Neural cell (in vitro differentiated cells): ENCODE measurements at regions not wholly inside any gene's neighbourhood (a gene's known extent, or its start where the extent isn't known, plus 50 kb on each side); places are given as distances from the start of the nearest gene placed in this dataset.

Experiments
- H2AFZ ChIP-seq: fragments of 200-600, 300-800 bp; sonication (generic), shearing (Covaris generic); 2 replicates; pipeline ENCODE4 v1.6.0; 2014; ENCODE audit warnings: low read depth, mild to moderate bottlenecking, antibody characterized with exemption, low read length, moderate library complexity
- H3F3A ChIP-seq: fragments of 200-600 bp; shearing (Covaris generic); 2 replicates; pipeline ENCODE4 v1.6.1; 2016; ENCODE audit warnings: mild to moderate bottlenecking, moderate library complexity, mixed read lengths, antibody characterized with exemption, low read length; ENCODE audit not compliant: insufficient read depth, poor library complexity, severe bottlenecking
- H3K27ac ChIP-seq: fragments of 200-600, 300-800 bp; sonication (generic), shearing (Covaris generic); 2 replicates; pipeline ENCODE4 v1.5.1; 2014; ENCODE audit warnings: mild to moderate bottlenecking, low read length, moderate library complexity
- H3K27me3 ChIP-seq: fragments of 300-800, 200-600 bp; sonication (generic), shearing (Covaris generic); 2 replicates; pipeline ENCODE4 v1.6.0; 2014; ENCODE audit warnings: mild to moderate bottlenecking, low read depth, low read length, moderate library complexity; ENCODE audit not compliant: insufficient read depth
- H3K36me3 ChIP-seq: fragments of 300-800, 200-600 bp; sonication (generic), shearing (Covaris generic); 2 replicates; pipeline ENCODE4 v1.5.1; 2014; ENCODE audit warnings: mild to moderate bottlenecking, antibody characterized with exemption, low read length, moderate library complexity; ENCODE audit not compliant: insufficient read depth
- H3K4me2 ChIP-seq: fragments of 300-800, 200-600 bp; sonication (generic), shearing (Covaris generic); 2 replicates; pipeline ENCODE4 v1.6.0; 2014; ENCODE audit warnings: mild to moderate bottlenecking, low read length
- H3K4me3 ChIP-seq: fragments of 300-800, 200-600 bp; sonication (generic), shearing (Covaris generic); 2 replicates; pipeline ENCODE4 v1.5.1; 2014; ENCODE audit warnings: mild to moderate bottlenecking, low read length, moderate library complexity
- H3K79me2 ChIP-seq: fragments of 200-600 bp; shearing (Covaris generic); replicated peaks from 2 replicates; pipeline ENCODE4 v1.6.0; 2014; ENCODE audit warnings: mild to moderate bottlenecking, low read length, moderate library complexity; ENCODE audit not compliant: insufficient read depth
- H3K9ac ChIP-seq: fragments of 300-800, 200-600 bp; sonication (generic), shearing (Covaris generic); 2 replicates; pipeline ENCODE4 v1.6.1; 2016; ENCODE audit warnings: mild to moderate bottlenecking, low read length, mixed read lengths
- H3K9me2 ChIP-seq: fragments of 200-600 bp; shearing (Covaris generic); 2 replicates; pipeline ENCODE4 v1.6.1; 2016; ENCODE audit warnings: mild to moderate bottlenecking, low read length, mixed read lengths; ENCODE audit not compliant: insufficient read depth
- H3K9me3 ChIP-seq: fragments of 200-600, 300-800 bp; sonication (generic), shearing (Covaris generic); 2 replicates; pipeline ENCODE4 v1.6.1; 2016; ENCODE audit warnings: mild to moderate bottlenecking, mixed run types, low read length, moderate library complexity, mixed read lengths
- H4K20me1 ChIP-seq: fragments of 200-600 bp; shearing (Covaris generic); 2 replicates; pipeline ENCODE4 v1.6.1; 2016; ENCODE audit warnings: mild to moderate bottlenecking, mixed run types; ENCODE audit not compliant: insufficient read depth
- EP300 ChIP-seq: fragments of 450-650 bp; conservative IDR thresholded peaks from 2 replicates; pipeline ENCODE4 v1.6.1; 2014; ENCODE audit warnings: antibody characterized with exemption, mild to moderate bottlenecking, moderate library complexity; ENCODE audit not compliant: poor library complexity, severe bottlenecking
- EZH2 ChIP-seq: fragments of 200-600, 300-800 bp; shearing (Covaris generic), sonication (generic); IDR thresholded peaks from 2 replicates; pipeline ENCODE4 v1.6.1; 2014; ENCODE audit warnings: antibody characterized with exemption, low read length, borderline replicate concordance, mild to moderate bottlenecking; ENCODE audit not compliant: insufficient read depth, poor library complexity, severe bottlenecking
- MXI1 ChIP-seq: fragments of 450-650 bp; conservative IDR thresholded peaks from 2 replicates; pipeline ENCODE4 v1.6.1; 2014; ENCODE audit warnings: antibody characterized with exemption, mild to moderate bottlenecking; ENCODE audit not compliant: poor library complexity, severe bottlenecking
- POLR2AphosphoS5 ChIP-seq: IDR thresholded peaks from 2 replicates; pipeline ENCODE4 v1.6.1; 2012
- RAD21 ChIP-seq: fragments of 450-650 bp; conservative IDR thresholded peaks from 2 replicates; pipeline ENCODE4 v1.6.1; 2014; ENCODE audit warnings: antibody characterized with exemption, mild to moderate bottlenecking, moderate library complexity
- SMC3 ChIP-seq: fragments of 450-650 bp; conservative IDR thresholded peaks from 2 replicates; pipeline ENCODE4 v1.6.1; 2014; ENCODE audit warnings: antibody characterized with exemption, mild to moderate bottlenecking, moderate library complexity; ENCODE audit not compliant: poor library complexity
- TAF1 ChIP-seq: IDR thresholded peaks from 2 replicates; pipeline ENCODE4 v1.6.1; 2012; ENCODE audit warnings: low read depth
- TF ChIP-seq, protein P1 (sequence below): IDR thresholded peaks from 2 replicates; pipeline ENCODE4 v1.6.1; 2012; ENCODE audit warnings: borderline replicate concordance
- TF ChIP-seq, protein P2 (sequence below): fragments of 450-650 bp; IDR thresholded peaks from 2 replicates; pipeline ENCODE4 v1.5.1; 2014; ENCODE audit warnings: antibody characterized with exemption, mild to moderate bottlenecking, moderate library complexity; ENCODE audit not compliant: poor library complexity, severe bottlenecking

DNA sequence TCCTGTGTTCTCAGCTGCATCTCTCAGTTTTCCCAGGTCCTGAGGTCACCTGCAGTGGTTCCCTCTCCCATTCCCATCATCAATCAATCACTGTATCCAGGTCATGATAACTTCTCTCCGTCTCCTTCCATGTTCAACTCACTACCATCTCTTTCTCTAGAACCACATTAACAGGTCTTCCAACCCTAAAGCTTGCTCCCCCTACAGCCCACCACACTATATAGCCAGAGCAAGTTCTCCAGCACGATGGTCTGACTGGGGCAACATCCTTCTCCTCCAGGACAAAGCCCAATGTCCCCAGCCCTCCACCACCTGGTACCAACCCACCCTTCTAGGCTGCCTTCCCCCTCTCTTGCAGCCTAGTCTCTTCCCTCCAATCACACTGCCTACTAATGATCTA is 241.6 kb downstream of the CDK5RAP2 start:
- H3K27ac ChIP-seq = no peak overlapping the region
- no peaks in the 10 kb centered on the region for H3K9me3 ChIP-seq
- no peak for TF ChIP-seq MXI1
- H3K79me2 ChIP-seq = no peaks in the 10 kb centered on the region
- no peaks in the 10 kb centered on the region for H3K36me3 ChIP-seq
- H2AFZ ChIP-seq = no peak overlapping the region
- H3K4me2 ChIP-seq = no peak overlapping the region
- H3K9ac ChIP-seq = no peak overlapping the region
- no peaks in the 10 kb centered on the region for H3K9me2 ChIP-seq
- no peaks in the 10 kb centered on the region for H4K20me1 ChIP-seq
- no peaks in the 10 kb centered on the region for H3K27me3 ChIP-seq
- no peak overlapping the region for H3K4me3 ChIP-seq
- no peaks in the 10 kb centered on the region for H3F3A ChIP-seq

DNA sequence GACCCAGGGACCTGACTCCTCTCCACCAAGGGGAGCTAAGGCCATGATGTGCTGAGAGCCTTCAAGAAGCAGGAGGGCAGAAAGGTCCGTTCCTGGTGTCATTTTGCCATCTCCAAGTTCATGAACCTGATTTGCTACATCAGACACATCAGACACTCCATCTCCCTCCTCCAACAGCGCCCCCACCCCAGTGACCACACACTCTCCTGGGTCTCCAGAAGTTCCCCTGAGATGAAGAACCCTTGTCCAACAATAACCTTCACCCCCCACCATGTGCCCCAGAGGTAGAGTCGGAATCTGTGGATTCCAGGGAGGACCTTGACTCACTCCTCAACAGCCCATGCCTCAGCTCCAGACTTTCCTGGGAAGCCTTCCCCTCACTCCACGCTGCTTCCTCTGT is 242.8 kb downstream of the CDK5RAP2 start:
- no peak for TF ChIP-seq EZH2
- no peak for TF ChIP-seq MXI1
- no peak for TF ChIP-seq SMC3
- TF ChIP-seq, protein P1, sequence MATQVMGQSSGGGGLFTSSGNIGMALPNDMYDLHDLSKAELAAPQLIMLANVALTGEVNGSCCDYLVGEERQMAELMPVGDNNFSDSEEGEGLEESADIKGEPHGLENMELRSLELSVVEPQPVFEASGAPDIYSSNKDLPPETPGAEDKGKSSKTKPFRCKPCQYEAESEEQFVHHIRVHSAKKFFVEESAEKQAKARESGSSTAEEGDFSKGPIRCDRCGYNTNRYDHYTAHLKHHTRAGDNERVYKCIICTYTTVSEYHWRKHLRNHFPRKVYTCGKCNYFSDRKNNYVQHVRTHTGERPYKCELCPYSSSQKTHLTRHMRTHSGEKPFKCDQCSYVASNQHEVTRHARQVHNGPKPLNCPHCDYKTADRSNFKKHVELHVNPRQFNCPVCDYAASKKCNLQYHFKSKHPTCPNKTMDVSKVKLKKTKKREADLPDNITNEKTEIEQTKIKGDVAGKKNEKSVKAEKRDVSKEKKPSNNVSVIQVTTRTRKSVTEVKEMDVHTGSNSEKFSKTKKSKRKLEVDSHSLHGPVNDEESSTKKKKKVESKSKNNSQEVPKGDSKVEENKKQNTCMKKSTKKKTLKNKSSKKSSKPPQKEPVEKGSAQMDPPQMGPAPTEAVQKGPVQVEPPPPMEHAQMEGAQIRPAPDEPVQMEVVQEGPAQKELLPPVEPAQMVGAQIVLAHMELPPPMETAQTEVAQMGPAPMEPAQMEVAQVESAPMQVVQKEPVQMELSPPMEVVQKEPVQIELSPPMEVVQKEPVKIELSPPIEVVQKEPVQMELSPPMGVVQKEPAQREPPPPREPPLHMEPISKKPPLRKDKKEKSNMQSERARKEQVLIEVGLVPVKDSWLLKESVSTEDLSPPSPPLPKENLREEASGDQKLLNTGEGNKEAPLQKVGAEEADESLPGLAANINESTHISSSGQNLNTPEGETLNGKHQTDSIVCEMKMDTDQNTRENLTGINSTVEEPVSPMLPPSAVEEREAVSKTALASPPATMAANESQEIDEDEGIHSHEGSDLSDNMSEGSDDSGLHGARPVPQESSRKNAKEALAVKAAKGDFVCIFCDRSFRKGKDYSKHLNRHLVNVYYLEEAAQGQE = no peak
- TF ChIP-seq RAD21 = no peak
- TF ChIP-seq, protein P2, sequence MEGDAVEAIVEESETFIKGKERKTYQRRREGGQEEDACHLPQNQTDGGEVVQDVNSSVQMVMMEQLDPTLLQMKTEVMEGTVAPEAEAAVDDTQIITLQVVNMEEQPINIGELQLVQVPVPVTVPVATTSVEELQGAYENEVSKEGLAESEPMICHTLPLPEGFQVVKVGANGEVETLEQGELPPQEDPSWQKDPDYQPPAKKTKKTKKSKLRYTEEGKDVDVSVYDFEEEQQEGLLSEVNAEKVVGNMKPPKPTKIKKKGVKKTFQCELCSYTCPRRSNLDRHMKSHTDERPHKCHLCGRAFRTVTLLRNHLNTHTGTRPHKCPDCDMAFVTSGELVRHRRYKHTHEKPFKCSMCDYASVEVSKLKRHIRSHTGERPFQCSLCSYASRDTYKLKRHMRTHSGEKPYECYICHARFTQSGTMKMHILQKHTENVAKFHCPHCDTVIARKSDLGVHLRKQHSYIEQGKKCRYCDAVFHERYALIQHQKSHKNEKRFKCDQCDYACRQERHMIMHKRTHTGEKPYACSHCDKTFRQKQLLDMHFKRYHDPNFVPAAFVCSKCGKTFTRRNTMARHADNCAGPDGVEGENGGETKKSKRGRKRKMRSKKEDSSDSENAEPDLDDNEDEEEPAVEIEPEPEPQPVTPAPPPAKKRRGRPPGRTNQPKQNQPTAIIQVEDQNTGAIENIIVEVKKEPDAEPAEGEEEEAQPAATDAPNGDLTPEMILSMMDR = no peak
- TF ChIP-seq TAF1 = no peak
- TF ChIP-seq EP300 = no peak
- no peak for TF ChIP-seq POLR2AphosphoS5

DNA sequence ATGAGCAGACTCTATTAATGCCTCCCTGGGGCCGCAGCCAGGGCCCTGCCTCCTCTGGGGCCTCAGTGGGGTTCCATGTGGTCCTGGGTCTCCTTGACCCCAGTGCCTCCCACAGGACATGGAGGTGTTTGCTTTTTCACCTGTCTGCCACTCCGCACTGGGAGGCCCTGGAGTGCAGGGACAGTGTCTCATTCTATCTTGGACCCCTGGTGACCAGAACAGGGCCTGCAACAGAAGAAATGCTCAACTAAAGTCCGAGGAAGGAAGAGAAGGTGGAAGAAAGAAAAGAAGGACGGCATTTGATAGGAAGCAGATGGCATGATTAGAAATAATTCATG is 243.2 kb downstream of the CDK5RAP2 start:
- H3K9me3 ChIP-seq = no peaks in the 10 kb centered on the region
- H3K79me2 ChIP-seq = no peaks in the 10 kb centered on the region
- H3K27ac ChIP-seq = no peak overlapping the region
- no peak for TF ChIP-seq TAF1
- TF ChIP-seq, protein P1 = no peak
- no peak overlapping the region for H2AFZ ChIP-seq
- H3K4me3 ChIP-seq = no peak overlapping the region
- no peaks in the 10 kb centered on the region for H3K9me2 ChIP-seq
- H3K36me3 ChIP-seq = no peaks in the 10 kb centered on the region
- no peak overlapping the region for H3K9ac ChIP-seq
- no peaks in the 10 kb centered on the region for H3F3A ChIP-seq
- H3K27me3 ChIP-seq = no peaks in the 10 kb centered on the region
- no peak overlapping the region for H3K4me2 ChIP-seq
- no peaks in the 10 kb centered on the region for H4K20me1 ChIP-seq

More for the DNA sequence above, 242.8 kb downstream of the CDK5RAP2 start:
- H4K20me1 ChIP-seq = no peaks in the 10 kb centered on the region
- no peak overlapping the region for H3K4me2 ChIP-seq
- H2AFZ ChIP-seq = no peak overlapping the region
- H3K9me2 ChIP-seq = no peaks in the 10 kb centered on the region
- no peaks in the 10 kb centered on the region for H3K79me2 ChIP-seq
- H3K9ac ChIP-seq = no peak overlapping the region
- H3K27ac ChIP-seq = no peak overlapping the region
- H3F3A ChIP-seq = no peaks in the 10 kb centered on the region
- no peaks in the 10 kb centered on the region for H3K9me3 ChIP-seq
- no peaks in the 10 kb centered on the region for H3K27me3 ChIP-seq
- H3K36me3 ChIP-seq = no peaks in the 10 kb centered on the region
- H3K4me3 ChIP-seq = no peak overlapping the region
